Keratinocyte (primary cell): ENCODE measurements at regions not wholly inside any gene's neighbourhood (a gene's known extent, or its start where the extent isn't known, plus 50 kb on each side); places are given as distances from the start of the nearest gene placed in this dataset.

Experiments used
- DNase-seq: peaks from one replicate; pipeline ENCODE4 v3.0.0-alpha.2; 2011; ENCODE audit warnings: low read depth, missing footprints, low spot score
- FAIRE-seq: peaks from 2 replicates; lab custom pipeline; 2011; peaks lifted over from hg19 to GRCh38; lab: Jason Lieb, UNC
- H2AFZ ChIP-seq: 2 replicates; pipeline ENCODE4 v1.6.0; 2012; ENCODE audit warnings: low read length, control low read depth, inconsistent platforms; ENCODE audit not compliant: control insufficient read depth
- H3K27ac ChIP-seq: 2 replicates; pipeline ENCODE4 v1.5.1; 2011; ENCODE audit warnings: low read length; ENCODE audit not compliant: control insufficient read depth, insufficient read depth
- H3K27me3 ChIP-seq: 3 replicates; pipeline ENCODE4 v1.6.0; 2011; ENCODE audit warnings: low read length; ENCODE audit not compliant: control insufficient read depth, insufficient read depth; ENCODE audit errors: extremely low read depth
- H3K36me3 ChIP-seq, 2 experiments: 2 replicates in 1 of 2; 3 replicates in 1 of 2; pipeline ENCODE4 v1.5.1; 2011; ENCODE audit warnings: low read length in 2 of 2, mild to moderate bottlenecking in 1 of 2; ENCODE audit not compliant: control insufficient read depth in 2 of 2, insufficient read depth in 2 of 2; ENCODE audit errors: extremely low read depth in 1 of 2
- H3K4me1 ChIP-seq: 3 replicates; pipeline ENCODE4 v1.5.1; 2011; ENCODE audit warnings: low read length; ENCODE audit not compliant: control insufficient read depth, insufficient read depth; ENCODE audit errors: extremely low read depth
- H3K4me2 ChIP-seq: 3 replicates; pipeline ENCODE4 v1.6.0; 2011; ENCODE audit warnings: low read depth, low read length; ENCODE audit not compliant: control insufficient read depth, insufficient read depth; ENCODE audit errors: extremely low read depth
- H3K4me3 ChIP-seq, 3 experiments: fragments of 200-600 bp in 1 of 3; sonication (generic) in 1 of 3; 2 replicates in 2 of 3; 3 replicates in 1 of 3; pipeline ENCODE4 v1.5.1; 2011 to 2016; ENCODE audit warnings: low read length in 3 of 3, mild to moderate bottlenecking in 3 of 3, control low read depth in 2 of 3, inconsistent platforms in 1 of 3, low read depth in 1 of 3, mixed read lengths in 1 of 3, mixed run types in 1 of 3, moderate library complexity in 1 of 3; ENCODE audit not compliant: control insufficient read depth in 2 of 3, insufficient read depth in 2 of 3; ENCODE audit errors: extremely low read depth in 1 of 3
- H3K79me2 ChIP-seq: 2 replicates; pipeline ENCODE4 v1.6.0; 2012; ENCODE audit warnings: low read length; ENCODE audit not compliant: control insufficient read depth, insufficient read depth
- H3K9ac ChIP-seq: 3 replicates; pipeline ENCODE4 v1.6.0; 2011; ENCODE audit warnings: low read length; ENCODE audit not compliant: control insufficient read depth, insufficient read depth; ENCODE audit errors: extremely low read depth
- H3K9me1 ChIP-seq: 3 replicates; pipeline ENCODE4 v1.6.0; 2011; ENCODE audit warnings: low read length; ENCODE audit not compliant: control insufficient read depth, insufficient read depth; ENCODE audit errors: extremely low read depth
- H3K9me3 ChIP-seq: 2 replicates; pipeline ENCODE4 v1.5.1; 2012; ENCODE audit warnings: low read depth, low read length; ENCODE audit not compliant: control insufficient read depth
- H4K20me1 ChIP-seq: 3 replicates; pipeline ENCODE4 v1.6.0; 2011; ENCODE audit warnings: low read length; ENCODE audit not compliant: control insufficient read depth, insufficient read depth; ENCODE audit errors: extremely low read depth
- CTCF ChIP-seq, 3 experiments: IDR thresholded peaks in 1 of 3; conservative IDR thresholded peaks in 1 of 3; optimal IDR thresholded peaks in 1 of 3; 2 replicates in 2 of 3; 3 replicates in 1 of 3; pipeline versions ENCODE3 to v1.5.1; 2011; ENCODE audit warnings: low read length in 3 of 3, mild to moderate bottlenecking in 3 of 3, moderate library complexity in 2 of 3, control low read depth in 1 of 3, inconsistent platforms in 1 of 3; ENCODE audit not compliant: insufficient read depth in 2 of 3; ENCODE audit errors: extremely low read depth in 1 of 3
- EZH2 ChIP-seq: IDR thresholded peaks from one replicate; pipeline ENCODE4 v1.6.1; 2012; ENCODE audit warnings: inconsistent platforms, mild to moderate bottlenecking, low read length, moderate library complexity
- dilution Hi-C: fragments of 300-500 bp; cut with MboI; formaldehyde crosslinking; loops from one replicate; pipeline ENCODE4 v1.7.0; 2020; ENCODE audit warnings: low sequenced_read_pairs; ENCODE audit not compliant: extremely low pct_ligation_motif_present

GRCh38 chr4:173805884-173806283, 275.9 kb upstream of the HAND2 start:
- no peaks in the 10 kb centered on the region for H3K9me3 ChIP-seq
- no peaks in the 10 kb centered on the region for H3K79me2 ChIP-seq
- no peak overlapping the region for H3K4me2 ChIP-seq
- dilution Hi-C loops = no loop called here
- H3K9ac ChIP-seq = no peak overlapping the region
- no peaks in the 10 kb centered on the region for H3K4me1 ChIP-seq
- H3K27me3 ChIP-seq = no peaks in the 10 kb centered on the region
- DNase-seq = no peak
- TF ChIP-seq CTCF (optimal IDR thresholded peaks at IDR 0.05 in 1 of 3, IDR thresholded peaks at IDR 0.05 in 1 of 3, conservative IDR thresholded peaks at IDR 0.05 in 1 of 3; ENCODE audit: extremely low read depth in 1 of 3, insufficient read depth in 2 of 3, low read length in 3 of 3) = no peak
- TF ChIP-seq EZH2 = no peak
- no peaks in the 10 kb centered on the region for H3K9me1 ChIP-seq
- H2AFZ ChIP-seq = no peak overlapping the region
- no peak overlapping the region for H3K27ac ChIP-seq
- H4K20me1 ChIP-seq = no peaks in the 10 kb centered on the region
- H3K36me3 ChIP-seq = no peaks in the 10 kb centered on the region
- FAIRE-seq = no peak
- H3K4me3 ChIP-seq = no peak overlapping the region

- Histone ChIP-seq H3K27ac (no peak overlapping the region), H3K4me1 (no peaks in the 10 kb centered on the region), H3K27me3 (no peaks in the 10 kb centered on the region), H3K9me1 (no peaks in the 10 kb centered on the region), H3K9ac (no peak overlapping the region), H3K36me3 (no peaks in the 10 kb centered on the region), H3K79me2 (no peaks in the 10 kb centered on the region), H4K20me1 (no peaks in the 10 kb centered on the region), H3K4me3 (no peak overlapping the region), H2AFZ (no peak overlapping the region), H3K9me3 (no peaks in the 10 kb centered on the region), H3K4me2 (no peak overlapping the region)
- FAIRE-seq (no peak), DNase-seq (no peak)
- dilution Hi-C loops = no loop called here
- TF ChIP-seq EZH2 = no peak
- TF ChIP-seq CTCF (optimal IDR thresholded peaks at IDR 0.05 in 1 of 3, IDR thresholded peaks at IDR 0.05 in 1 of 3, conservative IDR thresholded peaks at IDR 0.05 in 1 of 3; ENCODE audit: extremely low read depth in 1 of 3, insufficient read depth in 2 of 3, low read length in 3 of 3) = no peak
Observed at GRCh38 chr4:173802662-173803022, 272.6 kb upstream of the HAND2 start.
